ENCODE measurements at regions not wholly inside any gene's neighbourhood (a gene's known extent, or its start where the extent isn't known, plus 50 kb on each side); places are given as distances from the start of the nearest gene placed in this dataset.
A peak's percentile ranks its signal among the peaks of the same experiment; 100 is the strongest.

GRCh38 chr10:28381466-28381865, 78.6 kb upstream of the MPP7 start:
- Histone ChIP-seq H3K9ac (ENCODE audit: low read length) (no peak overlapping the region), H3K9me3 (ENCODE audit: insufficient read depth, low read depth, low read length) (no peaks in the 10 kb centered on the region), H4K20me1 (ENCODE audit: insufficient read depth, low read length) (no peaks in the 10 kb centered on the region), H2AFZ (ENCODE audit: low read depth, low read length) (no peak overlapping the region), H3K4me3 (ENCODE audit: insufficient read depth, low read depth, low read length) (no peak overlapping the region), H3K79me2 (ENCODE audit: insufficient read depth, low read length) (no peaks in the 10 kb centered on the region), H3K36me3 (ENCODE audit: insufficient read depth, low read length) (no peaks in the 10 kb centered on the region), H3K27me3 (ENCODE audit: insufficient read depth, low read length) (peaks cover 4% of the 10 kb centered on the region), H3K4me1 (ENCODE audit: insufficient read depth, low read length) (no peaks in the 10 kb centered on the region), H3K4me2 (ENCODE audit: low read length) (no peak overlapping the region), H3K27ac (ENCODE audit: low read depth, low read length) (no peak overlapping the region)
- Mint-ChIP-seq H3K27ac (ENCODE audit: unreplicated experiment) (no peak overlapping the region), H3K4me1 (ENCODE audit: low read depth, unreplicated experiment) (peaks cover 4% of the 10 kb centered on the region), H3K36me3 (ENCODE audit: low read depth, unreplicated experiment) (no peaks in the 10 kb centered on the region), H3K4me3 (ENCODE audit: unreplicated experiment) (no peak overlapping the region), H3K9me3 (ENCODE audit: unreplicated experiment) (no peaks in the 10 kb centered on the region), H3K27me3 (ENCODE audit: low read depth, unreplicated experiment) (no peaks in the 10 kb centered on the region)
- FAIRE-seq (no peak), DNase-seq (ENCODE audit: low read depth) (no peak)
- no peak for TF ChIP-seq EZH2 (IDR thresholded peaks at IDR 0.05; ENCODE audit: insufficient read depth, low read length)
- TF ChIP-seq CTCF (IDR thresholded peaks at IDR 0.05; ENCODE audit: insufficient read depth, low read depth, low read length), result no peak

GRCh38 chr10:28381903-28382347, 79.1 kb upstream of the MPP7 start:
- H3K4me3 ChIP-seq (ENCODE audit: insufficient read depth, low read depth, low read length), result no peak overlapping the region
- peaks cover 4% of the 10 kb centered on the region for H3K27me3 ChIP-seq (ENCODE audit: insufficient read depth, low read length)
- Mint-ChIP-seq H3K36me3 (ENCODE audit: low read depth, unreplicated experiment) (no peaks in the 10 kb centered on the region), H3K4me3 (ENCODE audit: unreplicated experiment) (no peak overlapping the region), H3K9me3 (ENCODE audit: unreplicated experiment) (no peaks in the 10 kb centered on the region), H3K27ac (ENCODE audit: unreplicated experiment) (no peak overlapping the region), H3K27me3 (ENCODE audit: low read depth, unreplicated experiment) (no peaks in the 10 kb centered on the region), H3K4me1 (ENCODE audit: low read depth, unreplicated experiment) (peaks cover 4% of the 10 kb centered on the region)
- FAIRE-seq, result no peak
- DNase-seq (ENCODE audit: low read depth), result peak; percentile 81
- H3K9ac ChIP-seq (ENCODE audit: low read length), result no peak overlapping the region
- H2AFZ ChIP-seq (ENCODE audit: low read depth, low read length), result no peak overlapping the region
- peak overlapping the region; percentile 0 for H3K4me2 ChIP-seq (ENCODE audit: low read length)
- no peak for TF ChIP-seq EZH2 (IDR thresholded peaks at IDR 0.05; ENCODE audit: insufficient read depth, low read length)
- peak; percentile 99 for TF ChIP-seq CTCF (IDR thresholded peaks at IDR 0.05; ENCODE audit: insufficient read depth, low read depth, low read length)
- no peaks in the 10 kb centered on the region for H4K20me1 ChIP-seq (ENCODE audit: insufficient read depth, low read length)
- no peaks in the 10 kb centered on the region for H3K36me3 ChIP-seq (ENCODE audit: insufficient read depth, low read length)
- H3K79me2 ChIP-seq (ENCODE audit: insufficient read depth, low read length), result no peaks in the 10 kb centered on the region
- H3K27ac ChIP-seq (ENCODE audit: low read depth, low read length), result no peak overlapping the region
- H3K4me1 ChIP-seq (ENCODE audit: insufficient read depth, low read length), result no peaks in the 10 kb centered on the region
- H3K9me3 ChIP-seq (ENCODE audit: insufficient read depth, low read depth, low read length), result no peaks in the 10 kb centered on the region

- H3K36me3 Mint-ChIP-seq (ENCODE audit: low read depth, unreplicated experiment), result no peaks in the 10 kb centered on the region
- H3K4me3 ChIP-seq (ENCODE audit: insufficient read depth, low read depth, low read length), result no peak overlapping the region
- no peaks in the 10 kb centered on the region for H3K79me2 ChIP-seq (ENCODE audit: insufficient read depth, low read length)
- no peak for TF ChIP-seq EZH2 (IDR thresholded peaks at IDR 0.05; ENCODE audit: insufficient read depth, low read length)
- no peak for TF ChIP-seq CTCF (IDR thresholded peaks at IDR 0.05; ENCODE audit: insufficient read depth, low read depth, low read length)
- H3K4me1 ChIP-seq (ENCODE audit: insufficient read depth, low read length), result no peaks in the 10 kb centered on the region
- no peaks in the 10 kb centered on the region for H3K36me3 ChIP-seq (ENCODE audit: insufficient read depth, low read length)
- H3K4me3 Mint-ChIP-seq (ENCODE audit: unreplicated experiment), result no peak overlapping the region
- FAIRE-seq, result no peak
- H3K9ac ChIP-seq (ENCODE audit: low read length), result no peak overlapping the region
- peaks cover 4% of the 10 kb centered on the region for H3K4me1 Mint-ChIP-seq (ENCODE audit: low read depth, unreplicated experiment)
- no peak overlapping the region for H3K27ac ChIP-seq (ENCODE audit: low read depth, low read length)
- peaks cover 4% of the 10 kb centered on the region for H3K27me3 ChIP-seq (ENCODE audit: insufficient read depth, low read length)
- H3K27ac Mint-ChIP-seq (ENCODE audit: unreplicated experiment), result no peak overlapping the region
- peaks cover 3% of the 10 kb centered on the region for H3K27me3 Mint-ChIP-seq (ENCODE audit: low read depth, unreplicated experiment)
- no peaks in the 10 kb centered on the region for H4K20me1 ChIP-seq (ENCODE audit: insufficient read depth, low read length)
- H3K9me3 Mint-ChIP-seq (ENCODE audit: unreplicated experiment), result no peaks in the 10 kb centered on the region
- no peak overlapping the region for H2AFZ ChIP-seq (ENCODE audit: low read depth, low read length)
- no peaks in the 10 kb centered on the region for H3K9me3 ChIP-seq (ENCODE audit: insufficient read depth, low read depth, low read length)
- peak; percentile 42 for DNase-seq (ENCODE audit: low read depth)
- H3K4me2 ChIP-seq (ENCODE audit: low read length), result no peak overlapping the region
Measured at GRCh38 chr10:28382525-28383269, 79.8 kb upstream of the MPP7 start.
